ENCODE measurements at regions not wholly inside any gene's neighbourhood (a gene's known extent, or its start where the extent isn't known, plus 50 kb on each side); places are given as distances from the start of the nearest gene placed in this dataset.

DNA sequence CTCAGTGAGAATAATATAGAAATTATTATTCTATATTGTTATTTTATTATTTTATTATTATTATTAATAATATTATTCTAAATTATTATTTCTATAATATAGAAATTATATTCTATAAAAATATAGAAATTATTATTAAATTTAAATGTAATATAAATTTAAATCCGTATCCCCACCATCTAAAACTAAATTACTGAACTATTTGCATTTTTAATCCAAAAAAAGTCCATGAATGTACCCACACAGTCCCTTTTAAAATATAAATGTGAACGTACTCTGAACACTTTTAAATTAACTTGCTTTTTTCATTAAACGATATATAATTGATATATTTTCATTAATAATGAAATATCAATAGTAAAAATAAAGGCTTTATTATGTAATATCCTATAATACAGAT, 248.3 kb upstream of the PCDH7 start:
- no peak for DNase-seq
- no peaks in the 10 kb centered on the region for H3K4me1 ChIP-seq (ENCODE audit: control extremely low read depth in 1 of 4, control insufficient read depth in 4 of 4, insufficient read depth in 4 of 4, low read length in 3 of 4)
- H3K36me3 ChIP-seq (ENCODE audit: control insufficient read depth in 4 of 4, insufficient read depth in 4 of 4, low read length in 3 of 4) = no peaks in the 10 kb centered on the region
- no CpG with 5 or more reads among the region's 3 CpGs for WGBS (ENCODE audit: insufficient coverage)
- POLR2A ChIA-PET = no interaction called here
- no peak overlapping the region for H3K4me3 ChIP-seq (ENCODE audit: control insufficient read depth in 1 of 7, extremely low read depth in 1 of 7, insufficient read depth in 4 of 7, low read depth in 2 of 7, low read length in 6 of 7)
- no peaks in the 10 kb centered on the region for H3K9me3 ChIP-seq (ENCODE audit: control extremely low read depth in 1 of 5, control insufficient read depth in 4 of 5, insufficient read depth in 2 of 5, low read depth in 1 of 5, low read length in 4 of 5)
- H3K27me3 ChIP-seq (replicated peaks in 2 of 5; ENCODE audit: control insufficient read depth in 4 of 5, insufficient read depth in 5 of 5, low read length in 4 of 5) = no peaks in the 10 kb centered on the region
- CTCF ChIA-PET = no interaction called here
- no peak overlapping the region for H3K27ac ChIP-seq (ENCODE audit: insufficient read depth in 1 of 2, low read depth in 1 of 2, low read length in 2 of 2, poor library complexity in 1 of 2, severe bottlenecking in 2 of 2)

DNA sequence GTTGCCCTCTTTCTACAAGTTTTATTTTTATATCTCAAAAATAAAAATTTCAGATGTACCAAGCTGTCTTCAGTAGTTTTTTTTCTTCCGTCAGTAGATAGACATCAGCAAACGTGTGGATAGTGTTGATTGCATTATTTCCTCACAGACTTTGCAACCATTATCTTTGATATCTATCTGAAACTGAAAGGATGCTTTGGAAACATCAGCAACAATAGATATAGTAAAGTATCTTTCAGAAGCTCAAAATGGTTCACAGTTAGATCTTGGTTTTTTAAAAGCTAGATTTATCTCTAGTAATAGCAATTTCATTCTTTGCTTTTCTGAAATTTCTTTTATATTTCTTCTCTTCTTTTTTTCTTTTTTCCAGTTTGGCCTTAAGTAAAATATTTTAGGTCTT, 246.9 kb upstream of the PCDH7 start:
- no CpG with 5 or more reads among the region's 2 CpGs for WGBS (ENCODE audit: insufficient coverage)
- Histone ChIP-seq H3K27me3 (replicated peaks in 2 of 5; ENCODE audit: control insufficient read depth in 4 of 5, insufficient read depth in 5 of 5, low read length in 4 of 5) (no peaks in the 10 kb centered on the region), H3K4me3 (ENCODE audit: control insufficient read depth in 1 of 7, extremely low read depth in 1 of 7, insufficient read depth in 4 of 7, low read depth in 2 of 7, low read length in 6 of 7) (no peak overlapping the region), H3K27ac (ENCODE audit: insufficient read depth in 1 of 2, low read depth in 1 of 2, low read length in 2 of 2, poor library complexity in 1 of 2, severe bottlenecking in 2 of 2) (no peak overlapping the region), H3K36me3 (ENCODE audit: control insufficient read depth in 4 of 4, insufficient read depth in 4 of 4, low read length in 3 of 4) (no peaks in the 10 kb centered on the region), H3K9me3 (ENCODE audit: control extremely low read depth in 1 of 5, control insufficient read depth in 4 of 5, insufficient read depth in 2 of 5, low read depth in 1 of 5, low read length in 4 of 5) (no peaks in the 10 kb centered on the region), H3K4me1 (ENCODE audit: control extremely low read depth in 1 of 4, control insufficient read depth in 4 of 4, insufficient read depth in 4 of 4, low read length in 3 of 4) (no peaks in the 10 kb centered on the region)
- POLR2A ChIA-PET = no interaction called here
- CTCF ChIA-PET = no interaction called here
- no peak for DNase-seq

DNA sequence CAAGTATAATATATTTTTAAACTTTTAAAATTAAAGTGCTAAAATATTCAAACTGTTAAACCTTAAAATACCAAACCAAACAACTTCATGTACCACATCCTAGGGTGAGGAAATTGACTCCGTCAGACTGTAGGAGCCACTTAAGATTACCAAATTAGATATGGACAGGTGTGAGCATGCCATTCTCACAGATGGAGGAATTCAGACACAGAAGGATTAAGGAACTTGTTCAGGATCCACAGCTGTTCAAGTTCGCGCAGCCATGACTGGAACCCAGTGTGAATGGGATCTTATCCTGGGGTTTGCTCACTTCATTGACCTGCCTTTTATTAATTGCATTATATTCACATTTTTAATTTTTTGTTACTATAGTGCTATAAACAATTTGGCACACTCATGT, 224.9 kb upstream of the PCDH7 start:
- Histone ChIP-seq H3K27me3 (replicated peaks in 2 of 5; ENCODE audit: control insufficient read depth in 4 of 5, insufficient read depth in 5 of 5, low read length in 4 of 5) (no peaks in the 10 kb centered on the region), H3K4me1 (ENCODE audit: control extremely low read depth in 1 of 4, control insufficient read depth in 4 of 4, insufficient read depth in 4 of 4, low read length in 3 of 4) (no peaks in the 10 kb centered on the region), H3K4me3 (ENCODE audit: control insufficient read depth in 1 of 7, extremely low read depth in 1 of 7, insufficient read depth in 4 of 7, low read depth in 2 of 7, low read length in 6 of 7) (no peak overlapping the region), H3K36me3 (ENCODE audit: control insufficient read depth in 4 of 4, insufficient read depth in 4 of 4, low read length in 3 of 4) (no peaks in the 10 kb centered on the region), H3K27ac (ENCODE audit: insufficient read depth in 1 of 2, low read depth in 1 of 2, low read length in 2 of 2, poor library complexity in 1 of 2, severe bottlenecking in 2 of 2) (no peak overlapping the region), H3K9me3 (ENCODE audit: control extremely low read depth in 1 of 5, control insufficient read depth in 4 of 5, insufficient read depth in 2 of 5, low read depth in 1 of 5, low read length in 4 of 5) (peaks cover 0 to 2% (median 0%) of the 10 kb centered on the region in 5 experiments)
- 80% methylated on average over 1 of the region's 3 CpGs for WGBS (ENCODE audit: insufficient coverage)
- ChIA-PET CTCF (no interaction called here), POLR2A (no interaction called here)
- DNase-seq = no peak

DNA sequence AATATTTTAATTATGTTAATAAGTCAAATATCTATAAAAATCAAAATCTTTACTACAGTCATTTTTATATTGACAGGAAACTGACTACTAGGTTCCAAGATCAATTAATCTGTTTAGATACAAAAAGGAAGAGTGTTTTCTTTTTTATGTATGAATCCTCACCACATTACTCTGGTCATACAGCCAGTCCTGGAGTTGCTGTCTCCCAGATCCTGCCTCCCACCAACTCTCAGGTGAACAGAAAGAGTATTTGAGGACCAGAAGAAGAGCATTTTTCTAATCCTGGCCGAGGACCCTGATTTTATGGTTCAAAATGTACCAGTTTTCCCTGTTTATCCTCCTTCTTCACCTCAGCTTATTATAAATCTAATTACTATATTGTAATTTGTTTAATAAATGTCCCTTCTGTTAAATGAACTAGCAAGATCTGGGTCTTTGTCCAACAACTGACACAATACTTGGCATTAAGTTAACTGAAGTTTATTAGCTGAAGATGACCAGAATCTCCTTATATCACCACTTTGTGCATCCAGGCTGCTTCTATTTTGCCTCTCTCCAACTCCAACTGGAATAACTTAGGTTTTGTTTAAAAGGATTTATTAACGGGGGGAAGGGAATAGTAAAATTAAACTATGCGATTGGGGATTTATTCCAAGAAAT, 224.4 kb upstream of the PCDH7 start:
- no peaks in the 10 kb centered on the region for H3K4me1 ChIP-seq (ENCODE audit: control extremely low read depth in 1 of 4, control insufficient read depth in 4 of 4, insufficient read depth in 4 of 4, low read length in 3 of 4)
- H3K27ac ChIP-seq (ENCODE audit: insufficient read depth in 1 of 2, low read depth in 1 of 2, low read length in 2 of 2, poor library complexity in 1 of 2, severe bottlenecking in 2 of 2) = no peak overlapping the region
- no peaks in the 10 kb centered on the region for H3K27me3 ChIP-seq (replicated peaks in 2 of 5; ENCODE audit: control insufficient read depth in 4 of 5, insufficient read depth in 5 of 5, low read length in 4 of 5)
- H3K36me3 ChIP-seq (ENCODE audit: control insufficient read depth in 4 of 4, insufficient read depth in 4 of 4, low read length in 3 of 4) = no peaks in the 10 kb centered on the region
- ChIA-PET POLR2A (no interaction called here), CTCF (no interaction called here)
- no peak for DNase-seq
- peaks cover 0 to 2% (median 0%) of the 10 kb centered on the region in 5 experiments for H3K9me3 ChIP-seq (ENCODE audit: control extremely low read depth in 1 of 5, control insufficient read depth in 4 of 5, insufficient read depth in 2 of 5, low read depth in 1 of 5, low read length in 4 of 5)
- WGBS (ENCODE audit: insufficient coverage) = no CpG with 5 or more reads among the region's 3 CpGs
- H3K4me3 ChIP-seq (ENCODE audit: control insufficient read depth in 1 of 7, extremely low read depth in 1 of 7, insufficient read depth in 4 of 7, low read depth in 2 of 7, low read length in 6 of 7) = no peak overlapping the region

DNA sequence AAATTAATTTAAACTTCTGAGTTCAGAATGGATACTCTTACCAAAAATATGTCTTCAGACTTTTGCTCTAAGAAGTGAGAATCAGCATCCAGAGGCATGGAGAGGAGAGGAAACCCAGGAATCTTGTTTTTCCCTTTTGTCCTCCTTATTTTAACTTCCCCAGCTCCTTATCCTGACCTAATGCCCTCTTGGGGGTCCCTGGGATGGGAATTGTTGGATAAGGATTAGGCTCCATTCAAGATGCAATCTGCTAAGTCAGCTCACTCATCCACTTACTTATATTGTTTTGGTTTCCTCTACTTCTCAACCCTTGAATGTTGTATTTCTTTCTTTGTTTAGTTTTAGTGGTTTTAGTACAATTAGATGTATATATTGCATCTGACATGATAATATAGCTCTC, 208.4 kb upstream of the PCDH7 start:
- Histone ChIP-seq H3K4me1 (ENCODE audit: control extremely low read depth in 1 of 4, control insufficient read depth in 4 of 4, insufficient read depth in 4 of 4, low read length in 3 of 4) (no peaks in the 10 kb centered on the region), H3K4me3 (ENCODE audit: control insufficient read depth in 1 of 7, extremely low read depth in 1 of 7, insufficient read depth in 4 of 7, low read depth in 2 of 7, low read length in 6 of 7) (no peak overlapping the region), H3K9me3 (ENCODE audit: control extremely low read depth in 1 of 5, control insufficient read depth in 4 of 5, insufficient read depth in 2 of 5, low read depth in 1 of 5, low read length in 4 of 5) (no peaks in the 10 kb centered on the region), H3K36me3 (ENCODE audit: control insufficient read depth in 4 of 4, insufficient read depth in 4 of 4, low read length in 3 of 4) (no peaks in the 10 kb centered on the region), H3K27ac (ENCODE audit: insufficient read depth in 1 of 2, low read depth in 1 of 2, low read length in 2 of 2, poor library complexity in 1 of 2, severe bottlenecking in 2 of 2) (no peak overlapping the region), H3K27me3 (replicated peaks in 2 of 5; ENCODE audit: control insufficient read depth in 4 of 5, insufficient read depth in 5 of 5, low read length in 4 of 5) (no peaks in the 10 kb centered on the region)
- CTCF ChIA-PET = no interaction called here
- POLR2A ChIA-PET = no interaction called here
- no peak for DNase-seq

DNA sequence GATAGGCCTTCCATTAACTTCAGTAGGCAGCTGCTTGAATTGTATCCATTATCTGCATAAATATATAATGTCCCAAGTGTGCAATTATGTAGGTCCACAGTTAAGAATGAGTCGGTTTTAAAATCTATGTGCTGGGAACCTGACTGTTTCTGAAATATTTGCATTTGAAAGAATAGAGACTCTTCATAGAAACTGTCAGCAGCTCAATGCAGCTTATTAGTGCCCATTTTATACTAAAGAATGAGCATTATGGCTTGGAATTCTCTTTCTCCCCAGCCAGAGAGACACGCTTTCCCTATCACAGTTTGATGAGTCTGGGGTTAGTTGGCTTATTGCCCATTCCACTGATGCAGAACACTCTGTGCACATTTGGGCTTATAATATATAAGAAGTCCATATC, 202.0 kb upstream of the PCDH7 start:
- CTCF ChIA-PET = no interaction called here
- no peak overlapping the region for H3K27ac ChIP-seq (ENCODE audit: insufficient read depth in 1 of 2, low read depth in 1 of 2, low read length in 2 of 2, poor library complexity in 1 of 2, severe bottlenecking in 2 of 2)
- H3K36me3 ChIP-seq (ENCODE audit: control insufficient read depth in 4 of 4, insufficient read depth in 4 of 4, low read length in 3 of 4) = no peaks in the 10 kb centered on the region
- no peaks in the 10 kb centered on the region for H3K27me3 ChIP-seq (replicated peaks in 2 of 5; ENCODE audit: control insufficient read depth in 4 of 5, insufficient read depth in 5 of 5, low read length in 4 of 5)
- POLR2A ChIA-PET = no interaction called here
- no CpG with 5 or more reads among the region's 2 CpGs for WGBS (ENCODE audit: insufficient coverage)
- no peak overlapping the region for H3K4me3 ChIP-seq (ENCODE audit: control insufficient read depth in 1 of 7, extremely low read depth in 1 of 7, insufficient read depth in 4 of 7, low read depth in 2 of 7, low read length in 6 of 7)
- H3K4me1 ChIP-seq (ENCODE audit: control extremely low read depth in 1 of 4, control insufficient read depth in 4 of 4, insufficient read depth in 4 of 4, low read length in 3 of 4) = no peaks in the 10 kb centered on the region
- no peaks in the 10 kb centered on the region for H3K9me3 ChIP-seq (ENCODE audit: control extremely low read depth in 1 of 5, control insufficient read depth in 4 of 5, insufficient read depth in 2 of 5, low read depth in 1 of 5, low read length in 4 of 5)
- no peak for DNase-seq

DNA sequence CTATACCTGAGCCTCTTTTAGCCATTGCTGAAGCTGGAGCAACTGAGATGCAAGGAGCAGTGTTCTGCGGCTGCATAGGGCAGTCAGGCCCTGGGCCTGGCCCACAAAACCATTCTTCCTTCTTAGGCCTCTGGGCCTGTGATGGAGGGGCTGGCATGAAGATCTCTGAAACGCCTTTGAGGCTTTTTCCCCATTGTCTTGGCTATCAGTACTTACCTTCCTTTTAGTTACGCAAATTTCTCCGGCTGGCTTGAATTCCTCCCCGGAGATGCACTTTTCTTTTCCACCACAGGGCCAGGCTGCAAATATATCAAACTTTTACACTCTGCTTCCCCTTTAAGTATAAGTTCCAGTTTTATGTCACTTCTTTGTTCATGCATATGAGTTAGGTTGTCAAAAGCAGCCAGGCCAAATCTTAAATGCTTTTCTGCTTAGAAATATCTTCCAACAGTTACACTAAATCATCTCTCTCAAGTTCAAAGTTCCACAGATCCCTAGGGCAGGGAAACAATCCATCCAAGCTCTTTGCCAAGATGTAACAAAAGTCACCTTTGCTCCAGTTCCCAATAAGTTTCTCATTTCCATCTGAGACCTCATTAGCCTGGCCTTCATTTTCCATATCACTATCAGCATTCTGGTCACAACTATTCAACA, 194.4 kb upstream of the PCDH7 start:
- CTCF ChIA-PET = interaction anchor here (0.6 kb wide), 2 partner anchors 231 to 529 kb away, joined by 3 read pairs; no protein-coding TSS in a partner anchor
- Histone ChIP-seq H3K36me3 (ENCODE audit: control insufficient read depth in 4 of 4, insufficient read depth in 4 of 4, low read length in 3 of 4) (no peaks in the 10 kb centered on the region), H3K4me3 (ENCODE audit: control insufficient read depth in 1 of 7, extremely low read depth in 1 of 7, insufficient read depth in 4 of 7, low read depth in 2 of 7, low read length in 6 of 7) (no peak overlapping the region), H3K9me3 (ENCODE audit: control extremely low read depth in 1 of 5, control insufficient read depth in 4 of 5, insufficient read depth in 2 of 5, low read depth in 1 of 5, low read length in 4 of 5) (no peaks in the 10 kb centered on the region), H3K27ac (ENCODE audit: insufficient read depth in 1 of 2, low read depth in 1 of 2, low read length in 2 of 2, poor library complexity in 1 of 2, severe bottlenecking in 2 of 2) (no peak overlapping the region), H3K4me1 (ENCODE audit: control extremely low read depth in 1 of 4, control insufficient read depth in 4 of 4, insufficient read depth in 4 of 4, low read length in 3 of 4) (no peaks in the 10 kb centered on the region), H3K27me3 (replicated peaks in 2 of 5; ENCODE audit: control insufficient read depth in 4 of 5, insufficient read depth in 5 of 5, low read length in 4 of 5) (no peaks in the 10 kb centered on the region)
- DNase-seq = no peak
- POLR2A ChIA-PET = no interaction called here
- 92% methylated on average over 5 of the region's 5 CpGs for WGBS (ENCODE audit: insufficient coverage)
